ENCODE measurements at regions not wholly inside any gene's neighbourhood (a gene's known extent, or its start where the extent isn't known, plus 50 kb on each side); places are given as distances from the start of the nearest gene placed in this dataset.

DNA sequence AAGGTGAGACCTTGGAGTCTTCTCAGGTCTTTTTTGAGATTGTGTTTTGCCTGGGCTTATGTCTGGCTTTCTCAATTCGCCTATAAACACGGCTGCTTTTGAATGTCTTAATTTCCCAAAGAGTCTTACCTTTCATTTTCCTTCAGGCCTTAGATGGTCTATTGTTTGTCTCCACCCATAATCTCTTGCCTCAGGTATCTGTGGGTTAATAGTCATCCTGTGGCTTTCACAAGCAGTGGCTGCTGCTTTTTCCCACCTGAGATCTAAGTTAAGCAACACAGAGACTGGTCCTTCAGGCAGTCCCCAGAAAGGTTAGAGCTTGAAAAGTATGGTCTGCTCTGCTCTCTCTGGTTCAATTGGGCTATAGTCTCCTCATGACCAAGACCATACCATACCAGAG lies 275.3 kb downstream of the INSIG2 start:
- no peaks in the 10 kb centered on the region for H3K36me3 Mint-ChIP-seq (ENCODE audit: low read depth)
- intact Hi-C loops (cut with DNase I, micrococcal nuclease) = no loop called here
- no peak overlapping the region for H3K27ac ChIP-seq (ENCODE audit: low read depth in 1 of 2, low read length in 2 of 2)
- DNase-seq (no peak), ATAC-seq (ENCODE audit: poor library complexity) (no peak)
- no peak overlapping the region for H3K27ac Mint-ChIP-seq
- no peaks in the 10 kb centered on the region for H3K4me1 ChIP-seq (ENCODE audit: insufficient read depth, low read length)
- TF ChIP-seq, protein P1, sequence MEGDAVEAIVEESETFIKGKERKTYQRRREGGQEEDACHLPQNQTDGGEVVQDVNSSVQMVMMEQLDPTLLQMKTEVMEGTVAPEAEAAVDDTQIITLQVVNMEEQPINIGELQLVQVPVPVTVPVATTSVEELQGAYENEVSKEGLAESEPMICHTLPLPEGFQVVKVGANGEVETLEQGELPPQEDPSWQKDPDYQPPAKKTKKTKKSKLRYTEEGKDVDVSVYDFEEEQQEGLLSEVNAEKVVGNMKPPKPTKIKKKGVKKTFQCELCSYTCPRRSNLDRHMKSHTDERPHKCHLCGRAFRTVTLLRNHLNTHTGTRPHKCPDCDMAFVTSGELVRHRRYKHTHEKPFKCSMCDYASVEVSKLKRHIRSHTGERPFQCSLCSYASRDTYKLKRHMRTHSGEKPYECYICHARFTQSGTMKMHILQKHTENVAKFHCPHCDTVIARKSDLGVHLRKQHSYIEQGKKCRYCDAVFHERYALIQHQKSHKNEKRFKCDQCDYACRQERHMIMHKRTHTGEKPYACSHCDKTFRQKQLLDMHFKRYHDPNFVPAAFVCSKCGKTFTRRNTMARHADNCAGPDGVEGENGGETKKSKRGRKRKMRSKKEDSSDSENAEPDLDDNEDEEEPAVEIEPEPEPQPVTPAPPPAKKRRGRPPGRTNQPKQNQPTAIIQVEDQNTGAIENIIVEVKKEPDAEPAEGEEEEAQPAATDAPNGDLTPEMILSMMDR (IDR thresholded peaks at IDR 0.05) = no peak
- H3K27me3 Mint-ChIP-seq = peaks cover 31% of the 10 kb centered on the region
- POLR2A ChIA-PET = no interaction called here
- no peak overlapping the region for H3K4me3 Mint-ChIP-seq
- CTCF ChIA-PET = no interaction called here
- H3K4me1 Mint-ChIP-seq (ENCODE audit: low read depth) = no peaks in the 10 kb centered on the region
- H3K9me3 ChIP-seq (ENCODE audit: control insufficient read depth in 1 of 2, insufficient read depth in 1 of 2, low read length in 2 of 2) = no peaks in the 10 kb centered on the region
- H3K9me3 Mint-ChIP-seq = peaks cover 6% of the 10 kb centered on the region
- H3K4me3 ChIP-seq (ENCODE audit: low read length) = no peak overlapping the region
- no peaks in the 10 kb centered on the region for H3K36me3 ChIP-seq (ENCODE audit: insufficient read depth, low read length)
- peaks cover 6 to 22% of the 10 kb centered on the region in 2 experiments for H3K27me3 ChIP-seq (ENCODE audit: control insufficient read depth in 1 of 2, insufficient read depth in 2 of 2, low read length in 2 of 2)

DNA sequence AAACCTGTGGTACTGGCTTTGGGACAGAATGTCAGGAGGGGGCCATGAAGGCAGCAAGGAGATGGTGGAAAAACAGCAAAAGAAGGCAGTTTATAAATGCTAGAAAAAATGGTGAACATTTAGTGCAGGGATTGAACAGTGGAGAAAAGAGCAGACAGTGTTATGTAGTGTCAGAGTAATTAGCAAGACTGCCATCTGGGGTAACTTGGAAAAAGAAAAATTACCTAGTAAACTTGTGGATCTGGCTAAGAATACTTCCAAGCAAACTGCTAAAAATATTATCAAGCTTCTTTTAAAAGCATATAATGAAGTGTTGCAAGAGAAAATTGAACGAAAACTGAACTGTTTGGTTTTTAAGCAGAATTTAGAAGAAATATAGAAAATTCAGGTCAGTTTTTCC lies 267.8 kb downstream of the INSIG2 start:
- Mint-ChIP-seq H3K9me3 (peaks cover 3% of the 10 kb centered on the region), H3K27me3 (peaks cover 13% of the 10 kb centered on the region), H3K4me3 (no peak overlapping the region), H3K4me1 (ENCODE audit: low read depth) (no peaks in the 10 kb centered on the region), H3K36me3 (ENCODE audit: low read depth) (no peaks in the 10 kb centered on the region), H3K27ac (no peak overlapping the region)
- CTCF ChIA-PET = no interaction called here
- H3K4me3 ChIP-seq (ENCODE audit: low read length) = no peak overlapping the region
- ATAC-seq (ENCODE audit: poor library complexity) (no peak), DNase-seq (no peak)
- POLR2A ChIA-PET = no interaction called here
- H3K27me3 ChIP-seq (ENCODE audit: control insufficient read depth in 1 of 2, insufficient read depth in 2 of 2, low read length in 2 of 2) = peaks cover 0 to 13% of the 10 kb centered on the region in 2 experiments
- no peaks in the 10 kb centered on the region for H3K4me1 ChIP-seq (ENCODE audit: insufficient read depth, low read length)
- no peaks in the 10 kb centered on the region for H3K9me3 ChIP-seq (ENCODE audit: control insufficient read depth in 1 of 2, insufficient read depth in 1 of 2, low read length in 2 of 2)
- no peak overlapping the region for H3K27ac ChIP-seq (ENCODE audit: low read depth in 1 of 2, low read length in 2 of 2)
- intact Hi-C loops (cut with DNase I, micrococcal nuclease) = no loop called here
- no peaks in the 10 kb centered on the region for H3K36me3 ChIP-seq (ENCODE audit: insufficient read depth, low read length)
- TF ChIP-seq, protein P1 (IDR thresholded peaks at IDR 0.05) = no peak

DNA sequence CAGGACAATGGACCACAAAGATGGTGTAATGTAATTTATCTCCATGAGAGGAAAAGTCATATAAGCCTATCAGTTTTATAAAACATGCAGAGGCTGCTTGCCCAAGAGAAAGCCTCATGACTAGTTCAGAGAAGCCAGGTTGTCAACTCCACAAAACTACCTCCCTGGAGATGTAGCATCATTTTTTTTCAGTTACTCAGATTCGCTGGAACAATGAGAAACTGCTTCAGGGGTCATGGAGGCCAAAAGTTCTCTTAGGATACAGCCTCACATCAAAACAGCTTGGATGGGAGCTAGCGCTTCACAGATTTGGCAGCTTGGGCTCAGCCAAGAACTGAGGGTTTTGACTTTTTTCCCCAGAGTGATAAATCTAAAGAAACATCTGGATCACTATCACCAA lies 263.5 kb downstream of the INSIG2 start:
- TF ChIP-seq, protein P1 (IDR thresholded peaks at IDR 0.05) = no peak
- Mint-ChIP-seq H3K36me3 (ENCODE audit: low read depth) (no peaks in the 10 kb centered on the region), H3K4me3 (no peak overlapping the region), H3K4me1 (ENCODE audit: low read depth) (no peaks in the 10 kb centered on the region), H3K9me3 (no peaks in the 10 kb centered on the region), H3K27me3 (peaks cover 24% of the 10 kb centered on the region), H3K27ac (no peak overlapping the region)
- Histone ChIP-seq H3K9me3 (ENCODE audit: control insufficient read depth in 1 of 2, insufficient read depth in 1 of 2, low read length in 2 of 2) (no peaks in the 10 kb centered on the region), H3K4me3 (ENCODE audit: low read length) (no peak overlapping the region), H3K4me1 (ENCODE audit: insufficient read depth, low read length) (no peaks in the 10 kb centered on the region), H3K36me3 (ENCODE audit: insufficient read depth, low read length) (no peaks in the 10 kb centered on the region), H3K27me3 (ENCODE audit: control insufficient read depth in 1 of 2, insufficient read depth in 2 of 2, low read length in 2 of 2) (peaks cover 2 to 15% of the 10 kb centered on the region in 2 experiments), H3K27ac (ENCODE audit: low read depth in 1 of 2, low read length in 2 of 2) (no peak overlapping the region)
- intact Hi-C loops (cut with DNase I, micrococcal nuclease) = no loop called here
- no peak for ATAC-seq (ENCODE audit: poor library complexity)
- DNase-seq = no peak
- POLR2A ChIA-PET = no interaction called here
- CTCF ChIA-PET = interaction anchor here (1.1 kb wide), 1 partner anchor 10 kb away, joined by 3 read pairs; no protein-coding TSS in a partner anchor
